ENCODE measurements at regions not wholly inside any gene's neighbourhood (a gene's known extent, or its start where the extent isn't known, plus 50 kb on each side); places are given as distances from the start of the nearest gene placed in this dataset.
A peak's percentile ranks its signal among the peaks of the same experiment; 100 is the strongest.

- no peak for TF ChIP-seq CTCF (IDR thresholded peaks at IDR 0.05; ENCODE audit: low read depth, low read length, missing input control)
- no peak for TF ChIP-seq SP1 (IDR thresholded peaks at IDR 0.05)
- TF ChIP-seq RXRA (IDR thresholded peaks at IDR 0.05) = no peak
- TF ChIP-seq RAD21 (IDR thresholded peaks at IDR 0.05) = no peak
These were observed 87.8 kb upstream of the KLF6 start (continued) for GRCh38 chr10:3872712-3873329.

- Histone ChIP-seq H3K4me3 (ENCODE audit: low read depth in 1 of 3, low read length in 3 of 3) (no peak overlapping the region), H3K36me3 (ENCODE audit: control insufficient read depth in 4 of 4, insufficient read depth in 3 of 4, low read depth in 1 of 4, low read length in 3 of 4) (no peaks in the 10 kb centered on the region), H3K9me3 (ENCODE audit: control insufficient read depth in 4 of 4, low read length in 3 of 4) (no peaks in the 10 kb centered on the region), H3K9ac (ENCODE audit: low read depth in 1 of 2, low read length in 2 of 2) (no peak overlapping the region), H3K4me1 (ENCODE audit: control insufficient read depth in 4 of 4, insufficient read depth in 4 of 4, low read length in 3 of 4) (no peaks in the 10 kb centered on the region), H3K27me3 (ENCODE audit: control insufficient read depth in 4 of 4, insufficient read depth in 4 of 4, low read length in 3 of 4) (no peaks in the 10 kb centered on the region), H3K27ac (ENCODE audit: low read depth in 1 of 2, low read length in 2 of 2) (no peak overlapping the region)
- TF ChIP-seq HNF4A (conservative IDR thresholded peaks at IDR 0.05) (peak in 1 of 2 donors; percentile 4), JUND (IDR thresholded peaks at IDR 0.05) (no peak), TAF1 (conservative IDR thresholded peaks at IDR 0.05) (no peak), YY1 (IDR thresholded peaks at IDR 0.05) (no peak), RAD21 (IDR thresholded peaks at IDR 0.05) (no peak), EGR1 (IDR thresholded peaks at IDR 0.05; ENCODE audit: low read depth in 2 of 2) (no peak), ATF3 (IDR thresholded peaks at IDR 0.05) (no peak)
- DNase-seq (ENCODE audit: low spot score) = no peak
- 89% methylated on average over 6 of the region's 6 CpGs for WGBS
These were observed 86.5 kb upstream of the KLF6 start for GRCh38 chr10:3871424-3871996.

- Histone ChIP-seq H3K27ac (ENCODE audit: low read depth in 1 of 2, low read length in 2 of 2) (no peak overlapping the region), H3K4me1 (ENCODE audit: control insufficient read depth in 4 of 4, insufficient read depth in 4 of 4, low read length in 3 of 4) (no peaks in the 10 kb centered on the region), H3K27me3 (ENCODE audit: control insufficient read depth in 4 of 4, insufficient read depth in 4 of 4, low read length in 3 of 4) (no peaks in the 10 kb centered on the region), H3K9ac (ENCODE audit: low read depth in 1 of 2, low read length in 2 of 2) (no peak overlapping the region), H3K9me3 (ENCODE audit: control insufficient read depth in 4 of 4, low read length in 3 of 4) (no peaks in the 10 kb centered on the region), H3K4me3 (ENCODE audit: low read depth in 1 of 3, low read length in 3 of 3) (no peak overlapping the region), H3K36me3 (ENCODE audit: control insufficient read depth in 4 of 4, insufficient read depth in 3 of 4, low read depth in 1 of 4, low read length in 3 of 4) (no peaks in the 10 kb centered on the region)
- TF ChIP-seq RAD21 (IDR thresholded peaks at IDR 0.05) (peak in 1 of 2 donors; percentile 19), HNF4G (IDR thresholded peaks at IDR 0.05) (no peak), GABPA (IDR thresholded peaks at IDR 0.05 in 1 of 2, conservative IDR thresholded peaks at IDR 0.05 in 1 of 2) (no peak), EGR1 (IDR thresholded peaks at IDR 0.05; ENCODE audit: low read depth in 2 of 2) (no peak), CTCF (IDR thresholded peaks at IDR 0.05; ENCODE audit: low read depth, low read length, missing input control) (no peak), REST (IDR thresholded peaks at IDR 0.05) (no peak), ZBTB33 (IDR thresholded peaks at IDR 0.05) (no peak), RXRA (IDR thresholded peaks at IDR 0.05) (no peak), TAF1 (conservative IDR thresholded peaks at IDR 0.05) (no peak), SP1 (IDR thresholded peaks at IDR 0.05) (peak; percentile 24), JUND (IDR thresholded peaks at IDR 0.05) (peak in 1 of 2 donors; percentile 6), FOXA2 (IDR thresholded peaks at IDR 0.05) (no peak), HNF4A (conservative IDR thresholded peaks at IDR 0.05) (peak; percentile 37 to 58), ATF3 (IDR thresholded peaks at IDR 0.05) (no peak), YY1 (IDR thresholded peaks at IDR 0.05) (no peak)
- no peak for DNase-seq (ENCODE audit: low spot score)
These were observed 84.0 kb upstream of the KLF6 start for GRCh38 chr10:3869036-3869435.

Measured in liver (tissue), 8 donors.